GM21360 (cell line): ENCODE measurements at regions not wholly inside any gene's neighbourhood (a gene's known extent, or its start where the extent isn't known, plus 50 kb on each side); places are given as distances from the start of the nearest gene placed in this dataset.
"Not testable (repeated sequence)": the region's sequence is repeated elsewhere in the genome, so short reads cannot be mapped to it uniquely, and the experiment has no call there.

Source experiments
- ATAC-seq: cut with Tn5 transposase; IDR thresholded peaks from one replicate; pipeline ENCODE4 v1.9.1; 2021; ENCODE audit warnings: mild to moderate bottlenecking, moderate library complexity; ENCODE audit not compliant: unreplicated experiment

DNA sequence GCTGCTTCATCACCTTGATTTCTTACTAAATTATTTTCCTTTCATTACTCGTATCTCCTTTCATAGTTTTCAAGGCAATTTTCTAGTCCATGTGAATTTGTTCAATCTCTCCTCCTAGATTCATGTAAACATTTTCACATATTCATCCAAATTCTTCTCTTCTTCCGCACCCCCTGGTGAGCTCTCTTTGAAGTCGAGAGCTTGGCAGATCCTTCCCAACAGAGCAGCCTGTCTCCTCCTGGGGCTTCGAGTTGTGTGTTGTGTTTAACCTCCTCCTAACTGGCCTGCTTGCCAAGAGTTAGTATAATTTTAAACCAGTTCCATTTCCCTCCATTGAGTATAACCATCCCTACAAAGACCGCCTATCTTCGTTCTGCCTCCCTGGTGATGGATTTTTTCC lies 272.4 kb upstream of the CELF2 start:
- ATAC-seq = no peak

DNA sequence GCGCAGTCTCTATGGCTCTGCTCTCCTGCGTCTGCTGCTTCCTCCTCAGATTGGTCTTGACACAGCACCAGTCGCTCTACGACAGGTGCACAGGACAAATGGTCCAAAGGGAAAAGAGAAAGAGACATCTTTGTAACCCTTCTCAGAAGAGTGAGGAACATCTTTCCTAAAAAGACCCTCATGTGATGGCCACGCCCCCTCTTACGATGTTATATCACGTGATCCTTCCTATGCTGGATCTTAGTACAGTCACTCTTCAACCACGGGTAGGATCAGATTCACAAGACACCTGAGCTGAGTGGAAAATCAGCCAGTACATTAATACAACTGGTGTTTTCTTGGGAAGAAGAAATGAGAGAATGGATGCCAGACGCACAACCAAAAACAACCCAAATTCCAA lies 262.2 kb upstream of the CELF2 start:
- no peak for ATAC-seq

DNA sequence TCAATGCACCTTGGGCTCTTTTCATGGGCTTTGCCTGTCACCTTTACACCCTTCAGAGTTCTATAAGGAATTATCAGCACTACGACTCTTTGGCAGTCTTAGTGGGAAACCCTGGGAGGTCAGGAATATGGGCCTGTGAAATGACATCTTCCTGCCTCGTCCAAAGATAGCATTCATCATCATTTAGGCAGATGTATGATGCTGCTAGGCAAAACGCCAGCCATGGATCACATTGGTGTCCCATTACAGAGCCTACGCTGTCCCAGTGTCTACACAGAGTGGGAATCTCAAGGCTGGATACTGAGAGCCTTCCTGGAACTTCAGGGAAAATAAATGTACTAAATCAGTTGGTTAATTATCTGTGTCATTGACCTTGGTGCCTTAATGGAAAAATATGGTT lies 259.4 kb upstream of the CELF2 start:
- ATAC-seq = no peak

DNA sequence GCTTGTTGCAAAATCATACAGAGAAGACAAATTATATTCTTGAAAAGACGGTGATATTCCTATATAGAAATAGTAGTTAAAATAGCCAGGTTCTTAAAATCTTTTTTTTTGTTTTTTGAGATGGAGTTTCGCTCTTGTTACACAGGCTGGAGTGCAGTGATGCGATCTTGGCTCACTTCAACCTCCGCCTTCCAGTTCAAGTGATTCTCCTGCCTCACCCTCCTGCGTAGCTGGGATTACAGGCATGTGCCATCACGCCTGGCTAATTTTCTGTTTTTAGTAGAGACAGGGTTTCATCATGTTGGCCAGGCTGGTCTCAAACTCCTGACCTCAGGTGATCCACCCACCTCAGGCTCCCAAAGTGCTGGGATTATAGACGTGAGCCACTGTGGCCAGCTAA lies 257.9 kb upstream of the CELF2 start:
- not testable (repeated sequence) for ATAC-seq

DNA sequence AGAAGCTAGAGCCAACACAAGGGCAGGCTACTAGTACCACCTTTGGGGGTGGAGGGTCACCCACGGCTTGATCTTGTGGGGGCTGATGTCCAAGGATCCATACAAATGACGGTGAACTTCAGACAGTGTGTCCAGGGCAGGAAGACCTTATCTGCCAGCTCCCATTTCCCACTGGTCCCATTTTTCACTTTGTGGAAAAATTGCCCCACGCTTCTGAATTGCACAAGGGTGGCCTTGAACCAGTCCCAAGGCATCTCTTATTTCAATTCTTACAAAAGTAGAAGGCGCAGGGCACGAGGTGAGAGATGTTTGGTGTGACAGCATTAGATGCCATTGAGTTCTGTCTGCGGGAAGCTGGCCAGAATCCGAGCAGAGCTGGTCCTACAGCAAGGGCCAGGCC lies 252.7 kb upstream of the CELF2 start:
- no peak for ATAC-seq

DNA sequence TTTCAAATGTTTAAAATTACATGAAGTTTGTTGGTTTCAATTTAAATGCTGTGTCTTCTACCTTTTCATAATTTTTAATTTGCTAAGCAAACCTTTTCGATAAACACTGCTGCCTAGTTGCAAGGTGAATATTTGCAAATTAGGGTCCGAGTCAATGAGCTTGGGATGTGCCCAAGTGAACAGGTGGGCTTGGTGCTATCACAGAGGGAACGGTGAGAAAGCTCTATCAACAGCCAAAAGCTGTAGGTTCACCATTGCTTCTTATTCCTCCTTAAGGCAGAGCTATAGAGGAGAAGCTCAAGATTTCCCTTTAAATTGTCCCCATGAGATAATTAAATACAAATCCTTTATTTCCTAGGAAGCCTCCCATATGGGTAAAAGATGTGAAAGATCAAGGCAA lies 245.3 kb upstream of the CELF2 start:
- ATAC-seq = no peak

DNA sequence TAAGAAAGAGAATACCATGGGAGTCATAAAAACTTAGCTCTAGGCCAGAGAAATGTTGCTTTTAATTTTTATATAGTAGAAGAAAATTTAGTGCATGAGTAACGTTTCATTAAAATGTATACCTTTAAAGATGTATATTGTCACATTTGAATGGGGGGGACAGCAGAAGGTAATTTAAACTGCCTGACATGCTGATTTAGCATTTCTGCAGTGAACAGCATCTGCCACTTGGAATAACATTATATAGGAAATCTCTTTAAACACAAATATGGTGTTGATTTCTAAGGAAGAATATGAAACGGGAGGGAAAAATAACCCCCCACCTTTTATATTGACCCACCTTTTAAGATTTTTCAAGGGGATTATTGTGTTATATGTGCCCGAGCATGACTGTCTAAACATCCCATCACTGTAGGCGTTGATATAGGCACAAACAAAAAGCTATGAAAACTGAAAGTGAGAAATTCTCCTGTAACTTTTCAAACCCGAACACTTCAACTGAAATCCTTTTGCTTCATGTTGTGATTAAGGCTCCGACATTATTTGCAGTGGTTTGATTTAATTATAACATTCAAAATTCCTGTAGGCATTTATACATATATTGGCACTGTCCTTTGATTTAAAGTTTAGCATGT lies 244.7 kb upstream of the CELF2 start:
- no peak for ATAC-seq

DNA sequence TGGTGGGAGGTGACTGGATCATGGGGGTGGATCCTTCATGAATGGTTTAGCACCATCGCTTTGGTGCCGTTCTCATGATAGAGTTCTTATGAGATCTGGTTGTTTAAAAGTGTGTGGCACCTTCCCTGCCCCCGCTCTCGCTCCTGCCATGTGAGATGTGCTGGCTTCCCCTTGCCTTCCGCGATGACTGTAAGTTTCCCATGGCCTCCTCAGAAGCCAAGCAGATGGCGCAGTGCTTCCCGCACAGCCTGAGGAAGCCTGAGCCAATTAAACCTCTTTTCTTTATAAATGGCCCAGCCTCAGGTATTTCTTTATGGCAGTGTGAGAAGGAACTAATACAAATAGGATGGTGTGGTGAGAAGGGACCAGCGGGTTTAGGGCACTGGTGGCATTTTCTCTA lies 243.3 kb upstream of the CELF2 start:
- ATAC-seq = no peak

DNA sequence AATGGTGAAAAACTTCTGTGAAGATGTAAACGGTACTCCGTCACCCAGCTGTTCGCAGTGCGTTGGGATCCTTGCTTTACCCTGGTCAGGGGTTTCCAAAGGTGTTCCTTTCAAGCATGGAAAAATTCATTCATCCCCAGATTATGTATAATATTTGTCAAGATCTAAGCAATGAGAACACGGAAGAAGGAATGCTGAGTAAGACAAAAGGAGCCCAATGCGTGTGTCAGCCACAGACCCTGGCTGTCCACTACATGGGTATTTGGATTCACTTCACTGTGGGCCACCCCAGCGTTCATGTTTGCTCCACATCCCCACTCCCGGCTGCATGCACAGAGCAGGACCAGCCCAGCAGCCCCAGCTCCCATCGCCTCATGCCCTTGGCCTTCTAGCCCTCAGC lies 241.3 kb upstream of the CELF2 start:
- no peak for ATAC-seq

DNA sequence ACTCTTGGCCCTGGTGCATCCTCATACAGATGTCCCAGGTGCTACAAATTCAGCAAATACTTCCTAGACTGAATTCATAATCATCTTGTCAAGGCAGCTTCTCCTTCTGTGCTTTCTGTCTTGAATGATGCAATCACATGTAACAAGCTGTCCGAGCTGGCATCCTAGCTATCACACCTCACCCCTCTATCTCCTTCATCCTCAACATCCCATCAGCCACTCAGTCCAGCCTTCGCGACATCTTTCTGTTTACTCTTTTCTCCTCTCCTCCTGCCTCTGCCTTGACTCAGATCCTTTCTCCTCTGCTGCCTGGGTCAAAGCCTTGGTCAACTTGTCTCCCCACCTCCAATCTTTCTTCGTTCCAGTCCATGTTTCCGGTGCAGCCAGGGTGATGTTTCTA lies 240.4 kb upstream of the CELF2 start:
- ATAC-seq = no peak

DNA sequence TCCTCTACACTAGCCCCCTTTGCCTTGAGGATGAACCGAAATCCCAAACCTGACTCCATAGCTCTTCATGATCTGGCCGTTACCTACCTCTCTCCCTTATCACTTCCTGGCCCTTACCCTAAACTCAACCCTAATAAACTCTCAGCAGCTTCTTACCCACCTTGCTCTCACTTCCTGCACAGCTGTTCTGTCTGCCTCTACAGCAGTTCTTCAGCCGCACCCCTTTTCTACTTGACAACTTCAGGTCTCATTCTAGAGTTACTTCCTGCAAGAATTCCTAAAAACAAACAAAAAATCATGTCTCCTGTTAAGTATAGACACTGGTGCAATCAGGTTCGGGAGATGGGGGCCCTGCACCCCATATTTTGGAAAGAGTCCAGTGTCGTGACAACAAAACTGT lies 239.9 kb upstream of the CELF2 start:
- no peak for ATAC-seq

DNA sequence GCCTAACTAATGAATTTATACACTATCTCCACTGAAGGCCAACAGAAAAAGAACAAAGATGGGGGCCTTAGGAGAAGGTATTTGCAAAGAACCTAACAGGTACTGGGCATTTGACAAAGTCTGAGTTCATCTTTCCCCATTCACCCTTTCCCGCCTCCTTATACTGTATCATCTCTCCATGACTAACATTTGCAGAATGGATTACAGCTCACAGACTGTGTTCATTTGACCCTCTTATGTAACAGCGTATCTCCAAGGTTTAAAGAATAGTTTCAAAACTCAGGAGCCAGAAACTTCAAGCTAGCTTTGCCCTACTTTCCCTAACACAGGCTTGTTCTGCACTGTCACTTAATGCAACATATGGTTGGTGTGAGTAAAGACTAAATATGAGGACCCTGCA lies 238.7 kb upstream of the CELF2 start:
- ATAC-seq = no peak

DNA sequence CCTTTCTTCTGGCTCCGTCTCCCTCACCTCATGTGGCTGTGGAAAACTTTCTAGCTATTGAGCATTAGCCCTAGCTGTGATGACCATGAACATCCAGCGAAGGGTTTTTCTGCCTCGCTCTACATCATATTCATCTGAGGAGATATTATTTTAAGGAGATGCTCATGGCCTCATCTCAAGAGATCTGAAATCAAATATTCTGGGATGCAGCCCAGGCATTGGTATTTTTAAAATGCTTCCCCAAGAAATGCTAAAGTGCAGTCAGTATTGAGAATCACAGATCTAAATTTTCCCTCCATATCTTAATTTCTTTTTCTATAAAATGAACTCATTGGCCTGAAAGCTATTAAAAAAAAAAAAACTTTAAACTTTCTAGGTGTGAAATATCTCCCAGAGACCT lies 238.2 kb upstream of the CELF2 start:
- no peak for ATAC-seq

DNA sequence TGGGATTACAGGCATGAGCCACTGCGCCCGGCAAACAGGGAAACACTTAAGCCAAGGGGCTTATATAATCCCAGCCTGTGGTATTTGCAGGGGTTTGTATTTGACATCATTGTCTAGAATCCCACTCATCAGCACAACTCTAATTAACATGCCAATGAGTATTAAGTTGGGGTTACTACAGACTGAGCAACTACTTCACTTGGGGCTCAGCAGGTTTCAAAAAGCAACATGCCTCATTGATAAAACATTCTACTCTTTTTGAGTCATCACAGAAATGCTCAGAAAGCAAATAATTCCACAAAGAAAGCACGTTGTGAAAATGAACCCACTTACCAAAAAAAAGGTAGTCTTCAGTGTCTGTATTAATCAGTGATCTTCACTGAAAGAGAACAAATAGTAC lies 236.9 kb upstream of the CELF2 start:
- no peak for ATAC-seq

DNA sequence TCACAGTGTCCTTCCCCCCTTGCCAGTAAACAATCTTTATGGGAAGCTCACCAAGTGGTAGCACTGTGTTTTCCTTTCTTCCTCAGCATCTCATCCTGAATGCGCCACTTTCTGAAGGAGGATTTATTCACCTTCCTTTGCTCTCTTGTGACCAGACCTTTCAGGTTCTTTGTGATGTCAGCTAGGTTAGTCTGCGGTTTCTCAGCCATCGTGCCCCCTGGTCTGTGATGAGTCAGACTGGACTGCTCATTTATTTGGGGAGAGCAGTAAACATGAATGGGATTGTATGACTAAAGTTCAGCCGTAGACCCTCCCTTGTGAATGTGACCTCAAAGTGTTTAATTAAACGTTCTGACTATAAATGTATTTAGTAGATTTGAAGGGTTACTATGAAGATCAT lies 235.1 kb upstream of the CELF2 start:
- ATAC-seq = no peak

DNA sequence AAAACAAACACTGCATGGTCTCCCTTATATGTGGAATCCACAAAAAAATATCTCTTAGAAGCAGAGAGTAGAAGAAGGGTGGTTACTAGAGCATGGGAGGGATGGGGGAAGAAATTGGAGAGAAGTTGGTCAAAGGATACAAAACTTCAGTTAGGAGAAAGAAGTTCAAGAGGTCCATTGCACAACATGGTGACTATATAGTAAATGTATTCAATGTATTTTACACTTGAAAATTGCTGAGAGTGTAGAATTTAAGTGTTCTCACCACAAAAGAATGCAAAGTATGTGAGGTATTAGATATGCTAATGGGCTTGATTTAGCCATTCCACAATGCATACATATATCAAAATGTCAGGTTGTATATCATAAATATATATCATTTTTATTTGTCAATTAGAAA lies 232.0 kb upstream of the CELF2 start:
- ATAC-seq = no peak

DNA sequence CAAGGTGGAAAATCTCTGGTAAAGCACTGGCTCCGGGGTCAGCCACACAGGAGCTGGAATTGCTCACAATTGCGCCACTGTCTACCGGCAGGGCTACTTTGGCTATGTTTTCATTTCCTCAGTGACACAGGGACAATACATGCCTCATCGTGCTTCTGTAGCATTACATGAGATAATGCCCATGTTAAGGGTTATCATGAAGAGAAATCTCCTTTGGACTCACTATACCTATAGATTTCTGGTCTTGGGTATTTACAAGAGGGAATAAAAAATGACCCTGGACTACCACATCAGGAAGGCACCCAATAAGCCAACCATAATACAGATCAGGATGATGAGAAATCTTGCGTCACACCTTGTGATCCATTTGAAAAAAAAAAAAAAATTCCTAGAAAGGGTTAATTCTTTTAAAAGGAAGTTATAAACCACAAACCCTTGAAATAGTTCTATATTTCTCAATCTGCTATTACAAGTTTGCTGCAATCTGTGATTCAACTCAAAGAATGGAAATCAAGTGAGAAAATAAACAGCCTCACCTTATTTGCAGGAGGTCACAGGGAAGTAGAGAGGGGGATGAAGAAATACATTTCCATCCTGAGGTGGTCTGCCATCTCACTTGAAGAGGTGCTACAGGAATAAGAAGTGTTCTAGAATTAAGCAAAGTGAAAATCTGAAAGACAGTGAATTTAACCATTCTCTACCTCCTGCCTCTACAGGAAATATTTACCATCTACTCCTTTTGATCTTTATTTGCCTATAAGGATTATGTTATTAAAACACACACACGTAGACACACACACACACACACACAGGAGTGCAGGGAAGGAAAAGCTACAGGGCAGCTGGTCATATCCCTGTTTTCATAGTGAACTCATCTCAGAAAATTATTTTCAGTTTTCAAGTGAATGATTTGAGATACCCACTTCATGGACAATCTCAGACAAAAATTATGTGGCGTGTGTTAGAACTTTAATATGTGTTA lies 231.3 kb upstream of the CELF2 start:
- no peak for ATAC-seq

DNA sequence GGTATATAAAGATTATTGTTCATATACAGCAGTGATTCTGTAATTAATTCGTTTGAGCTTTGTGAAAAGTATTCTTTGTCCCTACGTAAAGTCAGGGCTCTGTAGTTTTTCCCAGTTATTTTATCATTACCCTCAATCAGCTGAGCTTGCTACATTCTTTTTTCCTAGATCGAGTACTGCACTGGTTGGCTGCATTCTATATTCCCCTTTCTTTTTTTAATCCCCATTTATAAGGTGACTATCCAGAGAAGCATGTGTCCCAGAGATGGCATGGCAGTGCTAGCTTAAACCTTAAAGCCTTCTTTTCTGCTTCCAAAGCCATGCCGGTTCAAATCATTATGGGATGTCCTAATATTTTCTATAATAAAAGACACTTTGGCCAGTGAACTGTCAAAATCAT lies 230.1 kb upstream of the CELF2 start:
- no peak for ATAC-seq

DNA sequence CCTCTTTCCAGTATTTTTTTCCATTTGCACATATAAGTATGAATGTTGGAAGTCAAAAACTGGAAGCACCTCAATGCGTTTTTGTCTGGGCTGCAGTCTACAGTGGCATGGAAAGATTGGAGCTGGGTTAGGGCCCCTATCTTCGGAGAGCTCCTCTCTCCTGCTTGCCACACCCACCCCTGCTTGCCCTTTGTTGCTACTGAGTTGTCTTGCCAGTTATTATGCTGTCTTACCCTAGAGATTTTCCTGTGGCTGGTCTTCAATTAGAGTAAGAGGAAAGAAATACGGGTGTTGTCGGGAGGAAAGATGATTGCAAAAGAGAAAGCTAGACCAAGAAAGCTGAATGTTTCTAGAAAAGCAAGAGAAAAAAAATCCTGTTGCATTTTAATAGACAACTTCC lies 228.9 kb upstream of the CELF2 start:
- no peak for ATAC-seq

DNA sequence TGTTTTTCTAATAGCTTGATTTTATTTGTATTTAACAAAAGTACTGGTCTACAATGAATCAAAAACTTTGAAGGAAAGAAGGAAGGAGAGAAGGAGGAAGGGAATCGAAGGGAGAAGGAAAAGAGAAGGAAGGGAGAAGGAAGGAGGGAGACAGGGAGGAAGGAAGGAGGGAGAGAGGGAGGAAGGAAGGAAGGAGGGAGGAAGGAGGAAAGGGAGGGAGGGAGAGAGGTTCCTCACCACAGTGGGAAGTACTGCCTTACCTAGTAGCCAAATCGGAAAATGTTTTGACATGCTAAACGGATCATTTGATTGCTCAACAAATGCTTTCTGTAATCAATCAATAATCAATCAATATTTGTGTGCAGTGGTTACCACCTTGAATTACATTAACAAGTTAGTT lies 225.8 kb upstream of the CELF2 start:
- no peak for ATAC-seq

DNA sequence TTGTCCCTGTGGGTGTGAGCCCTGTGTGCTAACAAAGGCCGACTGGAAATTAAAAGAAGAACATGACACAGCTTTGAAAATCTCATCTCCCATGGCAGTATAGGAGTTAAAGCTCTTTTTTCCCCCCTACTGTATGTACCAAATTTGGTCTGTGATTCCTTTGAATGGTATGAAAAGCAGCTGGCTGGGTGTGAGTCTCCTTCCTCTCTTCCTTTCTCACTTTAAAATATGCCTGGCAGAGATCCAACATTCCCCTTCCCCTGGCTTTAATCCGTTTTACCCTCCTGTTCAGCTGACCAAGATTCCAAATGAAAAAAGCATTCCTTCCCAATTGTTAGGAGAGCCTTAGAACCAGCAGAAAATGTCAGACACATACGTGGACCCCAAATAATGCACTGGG lies 225.0 kb upstream of the CELF2 start:
- no peak for ATAC-seq

DNA sequence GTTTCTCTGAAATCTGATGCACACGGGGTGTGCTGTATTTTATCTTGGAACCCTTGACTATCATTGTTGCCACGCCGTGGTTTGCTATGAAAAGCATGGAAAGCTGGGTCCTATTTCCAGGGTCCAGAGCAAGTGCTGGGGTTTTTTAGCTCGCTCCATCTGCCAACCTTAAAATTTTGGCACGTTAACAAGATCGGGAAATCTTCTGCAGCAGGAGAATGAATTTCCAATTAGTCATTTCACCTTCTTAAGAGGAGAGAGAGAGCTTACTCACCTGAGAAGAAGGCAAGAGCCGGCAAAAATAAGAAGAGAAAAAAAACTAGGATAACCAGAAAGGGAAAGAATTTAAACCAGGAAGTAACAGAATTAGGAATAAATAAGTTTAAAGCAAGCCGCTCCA lies 223.6 kb upstream of the CELF2 start:
- no peak for ATAC-seq

DNA sequence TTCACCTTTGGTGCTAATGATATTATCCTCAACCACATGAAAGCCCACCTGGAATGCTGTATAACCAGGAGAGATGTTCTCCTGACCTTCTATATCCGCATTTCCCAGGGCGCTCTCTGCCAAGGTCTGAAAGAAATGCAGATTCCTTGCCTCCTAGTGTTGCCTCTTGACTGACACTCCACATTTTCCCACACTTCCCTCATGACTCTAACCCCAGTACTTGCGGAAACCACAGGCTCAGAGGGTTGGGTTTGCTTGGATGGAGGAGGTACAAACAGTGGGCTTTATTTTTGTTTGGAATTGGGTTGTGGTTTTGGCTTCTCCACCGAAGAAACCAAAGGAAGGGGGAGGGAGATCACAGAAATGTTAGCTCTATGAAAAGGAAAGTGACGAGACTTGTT lies 222.9 kb upstream of the CELF2 start:
- ATAC-seq = no peak
